OCI-LY7 (cell line): ENCODE measurements at regions not wholly inside any gene's neighbourhood (a gene's known extent, or its start where the extent isn't known, plus 50 kb on each side); places are given as distances from the start of the nearest gene placed in this dataset.

Experiments
- CTCF ChIP-seq: fragments of 200-600 bp; sonication (generic); conservative IDR thresholded peaks from 2 replicates; pipeline ENCODE4 v1.5.1; 2014; ENCODE audit warnings: mild to moderate bottlenecking, antibody characterized with exemption, low read length, moderate library complexity, mixed read lengths
- EZH2phosphoT487 ChIP-seq: fragments of 200-600 bp; sonication (generic); IDR thresholded peaks from 2 replicates; pipeline ENCODE4 v1.6.1; 2018; ENCODE audit warnings: low read depth, borderline replicate concordance, mild to moderate bottlenecking, mixed run types, antibody characterized with exemption, low read length, moderate library complexity, mixed read lengths

GRCh38 chr3:44020143-44020542, 221.5 kb upstream of the TOPAZ1 start:
- no peak for TF ChIP-seq EZH2phosphoT487
- no peak for TF ChIP-seq CTCF
